Neural progenitor cell (in vitro differentiated cells): ENCODE measurements at regions not wholly inside any gene's neighbourhood (a gene's known extent, or its start where the extent isn't known, plus 50 kb on each side); places are given as distances from the start of the nearest gene placed in this dataset.
"Not testable (repeated sequence)": the region's sequence is repeated elsewhere in the genome, so short reads cannot be mapped to it uniquely, and the experiment has no call there.

Experiments used
- DNase-seq: peaks from one replicate; pipeline ENCODE4 v3.0.0-alpha.2; 2016; ENCODE audit warnings: low spot score
- H2AFZ ChIP-seq: fragments of 200-600 bp; sonication (generic); replicated peaks from 2 replicates; pipeline ENCODE4 v1.6.1; 2016; ENCODE audit warnings: antibody characterized with exemption
- H3F3A ChIP-seq: fragments of 200-600 bp; sonication (generic); 2 replicates; pipeline ENCODE4 v1.6.1; 2016; ENCODE audit warnings: antibody characterized with exemption, low read depth
- H3K27ac ChIP-seq: fragments of 200-600 bp; sonication (generic); 2 replicates; pipeline ENCODE4 v1.5.1; 2016; ENCODE audit warnings: mild to moderate bottlenecking
- H3K27me3 ChIP-seq: fragments of 200-600 bp; sonication (generic); 2 replicates; pipeline ENCODE4 v1.6.1; 2016; ENCODE audit warnings: mild to moderate bottlenecking, moderate library complexity
- H3K36me3 ChIP-seq: fragments of 200-600 bp; sonication (generic); 2 replicates; pipeline ENCODE4 v1.5.1; 2016
- H3K4me1 ChIP-seq: fragments of 200-600 bp; sonication (generic); 2 replicates; pipeline ENCODE4 v1.6.1; 2016; ENCODE audit warnings: mixed run types
- H3K4me2 ChIP-seq: fragments of 200-600 bp; sonication (generic); 2 replicates; pipeline ENCODE4 v1.6.1; 2016
- H3K4me3 ChIP-seq: fragments of 200-600 bp; sonication (generic); 2 replicates; pipeline ENCODE4 v1.5.1; 2016
- H3K79me2 ChIP-seq: fragments of 200-600 bp; sonication (generic); 2 replicates; pipeline ENCODE4 v1.6.1; 2016; ENCODE audit warnings: low read depth
- H3K9ac ChIP-seq: fragments of 200-600 bp; sonication (generic); 2 replicates; pipeline ENCODE4 v1.6.1; 2016
- H3K9me3 ChIP-seq: fragments of 200-600 bp; sonication (generic); 2 replicates; pipeline ENCODE4 v1.5.1; 2016; ENCODE audit warnings: low read depth
- H4K20me1 ChIP-seq: fragments of 200-600 bp; sonication (generic); 2 replicates; pipeline ENCODE4 v1.6.1; 2016; ENCODE audit warnings: low read depth
- H3K27ac Mint-ChIP-seq: 3 replicates; pipeline ENCODE4 v1.8.0; 2021; ENCODE audit warnings: mixed read lengths
- H3K27me3 Mint-ChIP-seq: 2 replicates; pipeline ENCODE4 v1.8.0; 2022; ENCODE audit warnings: low read depth, mild to moderate bottlenecking, inconsistent platforms, moderate library complexity, mixed read lengths; ENCODE audit not compliant: insufficient read depth
- H3K36me3 Mint-ChIP-seq: 3 replicates; pipeline ENCODE4 v1.8.0; 2021; ENCODE audit warnings: mixed read lengths
- H3K4me1 Mint-ChIP-seq: 3 replicates; pipeline ENCODE4 v1.8.0; 2021; ENCODE audit warnings: mixed read lengths
- H3K4me3 Mint-ChIP-seq: 3 replicates; pipeline ENCODE4 v1.8.0; 2021; ENCODE audit warnings: mild to moderate bottlenecking, moderate library complexity, mixed read lengths
- H3K9me3 Mint-ChIP-seq: 3 replicates; pipeline ENCODE4 v1.8.0; 2020; ENCODE audit warnings: mixed read lengths
- CTCF ChIP-seq: fragments of 200-600 bp; sonication (generic); IDR thresholded peaks from 2 replicates; pipeline ENCODE4 v1.5.1; 2017; ENCODE audit warnings: antibody characterized with exemption, mild to moderate bottlenecking
- EZH2 ChIP-seq: fragments of 200-600 bp; sonication (generic); IDR thresholded peaks from 2 replicates; pipeline ENCODE4 v1.6.1; 2017; ENCODE audit warnings: antibody characterized with exemption, mild to moderate bottlenecking, moderate library complexity
- EZH2phosphoT487 ChIP-seq: fragments of 200-600 bp; sonication (generic); IDR thresholded peaks from 2 replicates; pipeline ENCODE4 v1.6.1; 2017; ENCODE audit warnings: antibody characterized with exemption

- Histone ChIP-seq H4K20me1 (no peaks in the 10 kb centered on the region), H3F3A (no peaks in the 10 kb centered on the region), H3K9ac (no peak overlapping the region), H3K27me3 (no peaks in the 10 kb centered on the region), H3K4me1 (no peaks in the 10 kb centered on the region), H2AFZ (no peak overlapping the region), H3K4me3 (no peak overlapping the region), H3K27ac (no peak overlapping the region), H3K79me2 (no peaks in the 10 kb centered on the region), H3K4me2 (no peak overlapping the region), H3K36me3 (no peaks in the 10 kb centered on the region), H3K9me3 (no peaks in the 10 kb centered on the region)
- Mint-ChIP-seq H3K9me3 (no peaks in the 10 kb centered on the region), H3K27me3 (peaks cover 4% of the 10 kb centered on the region), H3K4me1 (no peaks in the 10 kb centered on the region), H3K4me3 (no peak overlapping the region), H3K27ac (no peak overlapping the region), H3K36me3 (no peaks in the 10 kb centered on the region)
- TF ChIP-seq CTCF (no peak), EZH2 (no peak), EZH2phosphoT487 (no peak)
- DNase-seq, result no peak
Measured at GRCh38 chr2:183840061-183840584, 715.9 kb downstream of the NUP35 start.

GRCh38 chr2:183849826-183850225 lies 725.6 kb downstream of the NUP35 start:
- DNase-seq, H3K27ac ChIP-seq: not testable (repeated sequence)

GRCh38 chr2:183859129-183859528 lies 734.9 kb downstream of the NUP35 start:
- H3K4me3 ChIP-seq, result no peak overlapping the region
- no peaks in the 10 kb centered on the region for H3K36me3 ChIP-seq
- H3K4me1 ChIP-seq, result no peaks in the 10 kb centered on the region
- H4K20me1 ChIP-seq, result no peaks in the 10 kb centered on the region
- no peaks in the 10 kb centered on the region for H3K9me3 ChIP-seq
- H3K36me3 Mint-ChIP-seq, result no peaks in the 10 kb centered on the region
- DNase-seq, result no peak
- H3K9me3 Mint-ChIP-seq, result peaks cover 6% of the 10 kb centered on the region
- H3K27me3 ChIP-seq, result no peaks in the 10 kb centered on the region
- H3K4me3 Mint-ChIP-seq, result no peak overlapping the region
- no peak overlapping the region for H3K4me2 ChIP-seq
- no peaks in the 10 kb centered on the region for H3F3A ChIP-seq
- no peak overlapping the region for H3K27ac Mint-ChIP-seq
- H3K27me3 Mint-ChIP-seq, result no peaks in the 10 kb centered on the region
- no peak overlapping the region for H3K9ac ChIP-seq
- no peaks in the 10 kb centered on the region for H3K4me1 Mint-ChIP-seq
- no peak overlapping the region for H2AFZ ChIP-seq
- no peak overlapping the region for H3K27ac ChIP-seq
- no peaks in the 10 kb centered on the region for H3K79me2 ChIP-seq
- no peak for TF ChIP-seq EZH2
- no peak for TF ChIP-seq EZH2phosphoT487
- TF ChIP-seq CTCF, result no peak

More at GRCh38 chr2:183849826-183850225, 725.6 kb downstream of the NUP35 start:
- H3K36me3 ChIP-seq, H3K27ac Mint-ChIP-seq, H3K79me2 ChIP-seq, H3K27me3 Mint-ChIP-seq, H3K4me3 Mint-ChIP-seq, H3K9me3 ChIP-seq, H3K9ac ChIP-seq, H2AFZ ChIP-seq, H3K4me1 Mint-ChIP-seq, H3K36me3 Mint-ChIP-seq, H3K4me1 ChIP-seq, H3K4me2 ChIP-seq, H3K4me3 ChIP-seq, H4K20me1 ChIP-seq, H3F3A ChIP-seq, H3K27me3 ChIP-seq: not testable (repeated sequence)
- peaks cover 13% of the 10 kb centered on the region for H3K9me3 Mint-ChIP-seq

GRCh38 chr2:183866666-183867065 lies 731.7 kb upstream of the ZNF804A start:
- Histone ChIP-seq H3K36me3 (no peaks in the 10 kb centered on the region), H3F3A (no peaks in the 10 kb centered on the region), H3K27ac (no peak overlapping the region), H3K4me2 (no peak overlapping the region), H3K9me3 (no peaks in the 10 kb centered on the region), H3K4me1 (no peaks in the 10 kb centered on the region), H3K27me3 (no peaks in the 10 kb centered on the region), H3K9ac (no peak overlapping the region), H4K20me1 (no peaks in the 10 kb centered on the region), H2AFZ (no peak overlapping the region), H3K79me2 (no peaks in the 10 kb centered on the region), H3K4me3 (no peak overlapping the region)
- no peak for DNase-seq
- Mint-ChIP-seq H3K4me3 (no peak overlapping the region), H3K9me3 (no peaks in the 10 kb centered on the region), H3K36me3 (no peaks in the 10 kb centered on the region), H3K27ac (no peak overlapping the region), H3K4me1 (no peaks in the 10 kb centered on the region), H3K27me3 (no peaks in the 10 kb centered on the region)
- TF ChIP-seq CTCF (no peak), EZH2 (no peak), EZH2phosphoT487 (no peak)
